H1 (cell line): ENCODE measurements at regions not wholly inside any gene's neighbourhood (a gene's known extent, or its start where the extent isn't known, plus 50 kb on each side); places are given as distances from the start of the nearest gene placed in this dataset.

ENCODE experiments used
- FOSL1 ChIP-seq: IDR thresholded peaks from 2 replicates; pipeline ENCODE4 v1.6.1; 2011; ENCODE audit warnings: mild to moderate bottlenecking, low read depth, low read length, moderate library complexity; ENCODE audit not compliant: insufficient read depth
- TF ChIP-seq, protein P1 (sequence below): fragments of 300-600 bp; sonication (generic); IDR thresholded peaks from 2 replicates; pipeline ENCODE4 v1.7.1; 2012; ENCODE audit warnings: low read length, moderate library complexity, mild to moderate bottlenecking, inconsistent platforms; ENCODE audit not compliant: insufficient replicate concordance
- TF ChIP-seq, protein P2 (sequence below): IDR thresholded peaks from 2 replicates; pipeline ENCODE4 v1.6.1; 2012; ENCODE audit warnings: low read length, inconsistent platforms

DNA sequence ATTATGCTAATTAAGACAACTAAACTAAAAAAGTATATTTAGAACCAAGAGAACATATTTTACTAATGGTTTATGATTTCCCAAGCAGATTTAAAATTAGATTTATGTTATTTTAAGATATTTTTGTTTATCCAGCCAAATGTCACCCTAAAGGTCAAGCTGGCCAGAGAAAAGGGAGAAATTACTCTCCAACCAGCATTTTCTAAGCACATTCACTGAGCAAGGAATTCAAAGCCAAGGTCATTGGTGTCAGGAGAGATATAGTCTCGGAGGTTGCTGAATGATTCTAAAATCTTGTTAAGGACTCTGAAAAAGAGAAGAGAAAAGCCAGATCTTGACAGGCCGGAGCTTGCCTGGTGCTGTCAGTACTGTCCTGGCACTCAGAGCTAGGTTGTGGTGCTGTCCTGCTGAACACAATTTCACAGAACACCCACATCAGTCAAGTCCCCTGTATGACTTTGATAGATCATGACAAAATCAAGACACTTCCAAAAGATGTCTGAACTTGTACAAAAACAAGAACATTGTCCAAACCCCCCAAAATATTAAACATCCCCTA, 222.3 kb upstream of the SMLR1 start (continued):
- TF ChIP-seq, protein P1, sequence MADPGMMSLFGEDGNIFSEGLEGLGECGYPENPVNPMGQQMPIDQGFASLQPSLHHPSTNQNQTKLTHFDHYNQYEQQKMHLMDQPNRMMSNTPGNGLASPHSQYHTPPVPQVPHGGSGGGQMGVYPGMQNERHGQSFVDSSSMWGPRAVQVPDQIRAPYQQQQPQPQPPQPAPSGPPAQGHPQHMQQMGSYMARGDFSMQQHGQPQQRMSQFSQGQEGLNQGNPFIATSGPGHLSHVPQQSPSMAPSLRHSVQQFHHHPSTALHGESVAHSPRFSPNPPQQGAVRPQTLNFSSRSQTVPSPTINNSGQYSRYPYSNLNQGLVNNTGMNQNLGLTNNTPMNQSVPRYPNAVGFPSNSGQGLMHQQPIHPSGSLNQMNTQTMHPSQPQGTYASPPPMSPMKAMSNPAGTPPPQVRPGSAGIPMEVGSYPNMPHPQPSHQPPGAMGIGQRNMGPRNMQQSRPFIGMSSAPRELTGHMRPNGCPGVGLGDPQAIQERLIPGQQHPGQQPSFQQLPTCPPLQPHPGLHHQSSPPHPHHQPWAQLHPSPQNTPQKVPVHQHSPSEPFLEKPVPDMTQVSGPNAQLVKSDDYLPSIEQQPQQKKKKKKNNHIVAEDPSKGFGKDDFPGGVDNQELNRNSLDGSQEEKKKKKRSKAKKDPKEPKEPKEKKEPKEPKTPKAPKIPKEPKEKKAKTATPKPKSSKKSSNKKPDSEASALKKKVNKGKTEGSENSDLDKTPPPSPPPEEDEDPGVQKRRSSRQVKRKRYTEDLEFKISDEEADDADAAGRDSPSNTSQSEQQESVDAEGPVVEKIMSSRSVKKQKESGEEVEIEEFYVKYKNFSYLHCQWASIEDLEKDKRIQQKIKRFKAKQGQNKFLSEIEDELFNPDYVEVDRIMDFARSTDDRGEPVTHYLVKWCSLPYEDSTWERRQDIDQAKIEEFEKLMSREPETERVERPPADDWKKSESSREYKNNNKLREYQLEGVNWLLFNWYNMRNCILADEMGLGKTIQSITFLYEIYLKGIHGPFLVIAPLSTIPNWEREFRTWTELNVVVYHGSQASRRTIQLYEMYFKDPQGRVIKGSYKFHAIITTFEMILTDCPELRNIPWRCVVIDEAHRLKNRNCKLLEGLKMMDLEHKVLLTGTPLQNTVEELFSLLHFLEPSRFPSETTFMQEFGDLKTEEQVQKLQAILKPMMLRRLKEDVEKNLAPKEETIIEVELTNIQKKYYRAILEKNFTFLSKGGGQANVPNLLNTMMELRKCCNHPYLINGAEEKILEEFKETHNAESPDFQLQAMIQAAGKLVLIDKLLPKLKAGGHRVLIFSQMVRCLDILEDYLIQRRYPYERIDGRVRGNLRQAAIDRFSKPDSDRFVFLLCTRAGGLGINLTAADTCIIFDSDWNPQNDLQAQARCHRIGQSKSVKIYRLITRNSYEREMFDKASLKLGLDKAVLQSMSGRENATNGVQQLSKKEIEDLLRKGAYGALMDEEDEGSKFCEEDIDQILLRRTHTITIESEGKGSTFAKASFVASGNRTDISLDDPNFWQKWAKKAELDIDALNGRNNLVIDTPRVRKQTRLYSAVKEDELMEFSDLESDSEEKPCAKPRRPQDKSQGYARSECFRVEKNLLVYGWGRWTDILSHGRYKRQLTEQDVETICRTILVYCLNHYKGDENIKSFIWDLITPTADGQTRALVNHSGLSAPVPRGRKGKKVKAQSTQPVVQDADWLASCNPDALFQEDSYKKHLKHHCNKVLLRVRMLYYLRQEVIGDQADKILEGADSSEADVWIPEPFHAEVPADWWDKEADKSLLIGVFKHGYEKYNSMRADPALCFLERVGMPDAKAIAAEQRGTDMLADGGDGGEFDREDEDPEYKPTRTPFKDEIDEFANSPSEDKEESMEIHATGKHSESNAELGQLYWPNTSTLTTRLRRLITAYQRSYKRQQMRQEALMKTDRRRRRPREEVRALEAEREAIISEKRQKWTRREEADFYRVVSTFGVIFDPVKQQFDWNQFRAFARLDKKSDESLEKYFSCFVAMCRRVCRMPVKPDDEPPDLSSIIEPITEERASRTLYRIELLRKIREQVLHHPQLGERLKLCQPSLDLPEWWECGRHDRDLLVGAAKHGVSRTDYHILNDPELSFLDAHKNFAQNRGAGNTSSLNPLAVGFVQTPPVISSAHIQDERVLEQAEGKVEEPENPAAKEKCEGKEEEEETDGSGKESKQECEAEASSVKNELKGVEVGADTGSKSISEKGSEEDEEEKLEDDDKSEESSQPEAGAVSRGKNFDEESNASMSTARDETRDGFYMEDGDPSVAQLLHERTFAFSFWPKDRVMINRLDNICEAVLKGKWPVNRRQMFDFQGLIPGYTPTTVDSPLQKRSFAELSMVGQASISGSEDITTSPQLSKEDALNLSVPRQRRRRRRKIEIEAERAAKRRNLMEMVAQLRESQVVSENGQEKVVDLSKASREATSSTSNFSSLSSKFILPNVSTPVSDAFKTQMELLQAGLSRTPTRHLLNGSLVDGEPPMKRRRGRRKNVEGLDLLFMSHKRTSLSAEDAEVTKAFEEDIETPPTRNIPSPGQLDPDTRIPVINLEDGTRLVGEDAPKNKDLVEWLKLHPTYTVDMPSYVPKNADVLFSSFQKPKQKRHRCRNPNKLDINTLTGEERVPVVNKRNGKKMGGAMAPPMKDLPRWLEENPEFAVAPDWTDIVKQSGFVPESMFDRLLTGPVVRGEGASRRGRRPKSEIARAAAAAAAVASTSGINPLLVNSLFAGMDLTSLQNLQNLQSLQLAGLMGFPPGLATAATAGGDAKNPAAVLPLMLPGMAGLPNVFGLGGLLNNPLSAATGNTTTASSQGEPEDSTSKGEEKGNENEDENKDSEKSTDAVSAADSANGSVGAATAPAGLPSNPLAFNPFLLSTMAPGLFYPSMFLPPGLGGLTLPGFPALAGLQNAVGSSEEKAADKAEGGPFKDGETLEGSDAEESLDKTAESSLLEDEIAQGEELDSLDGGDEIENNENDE: no peak
- TF ChIP-seq, protein P2, sequence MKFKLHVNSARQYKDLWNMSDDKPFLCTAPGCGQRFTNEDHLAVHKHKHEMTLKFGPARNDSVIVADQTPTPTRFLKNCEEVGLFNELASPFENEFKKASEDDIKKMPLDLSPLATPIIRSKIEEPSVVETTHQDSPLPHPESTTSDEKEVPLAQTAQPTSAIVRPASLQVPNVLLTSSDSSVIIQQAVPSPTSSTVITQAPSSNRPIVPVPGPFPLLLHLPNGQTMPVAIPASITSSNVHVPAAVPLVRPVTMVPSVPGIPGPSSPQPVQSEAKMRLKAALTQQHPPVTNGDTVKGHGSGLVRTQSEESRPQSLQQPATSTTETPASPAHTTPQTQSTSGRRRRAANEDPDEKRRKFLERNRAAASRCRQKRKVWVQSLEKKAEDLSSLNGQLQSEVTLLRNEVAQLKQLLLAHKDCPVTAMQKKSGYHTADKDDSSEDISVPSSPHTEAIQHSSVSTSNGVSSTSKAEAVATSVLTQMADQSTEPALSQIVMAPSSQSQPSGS: no peak
- no peak for TF ChIP-seq FOSL1
